BLaER1 (cell line): ENCODE measurements at regions not wholly inside any gene's neighbourhood (a gene's known extent, or its start where the extent isn't known, plus 50 kb on each side); places are given as distances from the start of the nearest gene placed in this dataset.

Experiments
- H3K27ac ChIP-seq: shearing (Covaris generic); formaldehyde crosslinking; 2 replicates; pipeline ENCODE4 v1.8.1; 2022
- H3K27me3 ChIP-seq: shearing (Covaris generic); formaldehyde crosslinking; 2 replicates; pipeline ENCODE4 v1.8.1; 2022
- H3K36me3 ChIP-seq: shearing (Covaris generic); formaldehyde crosslinking; 2 replicates; pipeline ENCODE4 v1.8.1; 2022
- H3K4me1 ChIP-seq: shearing (Covaris generic); formaldehyde crosslinking; 2 replicates; pipeline ENCODE4 v1.8.1; 2022
- H3K4me2 ChIP-seq: shearing (Covaris generic); formaldehyde crosslinking; 2 replicates; pipeline ENCODE4 v1.8.1; 2022
- H3K4me3 ChIP-seq: shearing (Covaris generic); formaldehyde crosslinking; 2 replicates; pipeline ENCODE4 v1.8.1; 2022
- H3K9ac ChIP-seq: shearing (Covaris generic); formaldehyde crosslinking; 2 replicates; pipeline ENCODE4 v1.8.1; 2022
- H3K9me3 ChIP-seq: shearing (Covaris generic); formaldehyde crosslinking; 2 replicates; pipeline ENCODE4 v1.8.1; 2022
- H4K20me1 ChIP-seq: shearing (Covaris generic); formaldehyde crosslinking; 2 replicates; pipeline ENCODE4 v1.8.1; 2022
- Cebpa-rat ChIP-seq: shearing (Covaris generic); IDR thresholded peaks from 2 replicates; pipeline ENCODE4 v1.8.1; 2022

DNA sequence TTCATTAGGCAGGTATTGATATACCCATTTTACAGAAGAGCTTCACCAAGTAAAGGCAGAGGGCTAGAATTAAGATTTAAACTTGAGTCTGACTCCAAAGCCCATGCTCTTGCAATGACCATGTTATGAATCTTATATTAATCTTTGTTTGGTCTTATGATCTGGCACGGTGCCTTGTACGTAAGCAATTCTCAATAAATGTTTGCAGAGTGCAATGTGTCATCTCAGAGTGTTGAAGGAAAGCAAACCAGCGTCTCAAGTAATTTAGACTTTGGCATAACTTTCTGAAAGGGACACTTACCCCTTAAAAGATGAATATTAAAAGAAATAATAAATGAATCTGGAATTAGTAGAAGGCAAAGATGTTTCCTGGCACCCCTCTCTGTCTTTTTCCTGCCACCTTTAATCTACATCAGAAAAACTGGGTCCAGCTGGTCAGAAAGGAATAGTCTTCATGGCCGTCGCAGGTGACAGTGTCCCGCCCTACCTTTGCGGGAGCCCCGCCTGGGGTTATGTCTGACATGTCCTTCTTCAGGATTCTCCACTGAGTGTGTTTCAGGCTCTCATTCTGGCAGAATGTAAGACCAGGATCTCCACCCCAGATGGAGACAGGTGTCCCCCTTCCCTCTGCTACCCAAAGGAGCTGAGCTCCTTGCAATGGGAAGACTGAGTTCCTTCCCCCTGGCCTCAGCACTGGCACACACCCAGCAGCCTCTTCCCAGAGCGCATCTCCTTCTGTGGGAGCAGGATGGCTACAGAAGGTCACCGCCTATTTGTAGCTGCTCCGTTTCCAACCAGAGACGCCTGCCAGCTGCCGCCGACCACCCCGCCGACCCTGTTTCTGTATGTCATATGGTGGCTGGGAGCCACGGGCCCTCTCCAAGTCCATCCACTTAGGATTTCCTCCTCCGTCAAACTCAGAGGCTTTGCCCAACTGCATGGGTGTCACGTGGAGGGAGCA lies 266.3 kb upstream of the ECI2 start:
- H3K27me3 ChIP-seq, result no peaks in the 10 kb centered on the region
- H3K4me1 ChIP-seq, result peaks cover 5% of the 10 kb centered on the region; the same call in 1 of the 2 replicates
- H3K4me2 ChIP-seq, result no peak overlapping the region
- no peak overlapping the region for H3K9ac ChIP-seq
- no peaks in the 10 kb centered on the region for H4K20me1 ChIP-seq
- TF ChIP-seq Cebpa-rat, result no peak
- H3K9me3 ChIP-seq, result peaks cover 9% of the 10 kb centered on the region
- no peaks in the 10 kb centered on the region for H3K36me3 ChIP-seq
- H3K4me3 ChIP-seq, result no peak overlapping the region
- H3K27ac ChIP-seq, result no peak overlapping the region

DNA sequence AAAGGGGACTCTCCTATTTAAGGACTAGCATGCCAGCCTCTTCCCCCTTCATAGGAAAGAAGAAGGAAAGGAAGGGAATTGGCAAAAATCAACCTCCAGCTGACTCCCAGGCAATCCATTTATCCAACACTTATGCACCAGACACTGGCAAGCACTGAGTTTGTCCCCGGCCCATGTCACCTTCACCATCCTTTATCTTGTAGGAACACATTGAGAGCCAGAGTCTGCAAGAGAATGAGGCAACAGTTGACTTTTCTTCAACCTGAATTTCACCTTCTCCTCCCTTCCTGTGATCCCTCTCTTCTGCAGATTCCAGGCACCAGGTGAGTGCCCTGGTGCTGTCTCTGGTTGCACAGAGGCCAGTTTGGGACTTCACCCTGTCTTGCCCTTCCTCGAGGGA lies 264.3 kb upstream of the ECI2 start:
- H4K20me1 ChIP-seq, result no peaks in the 10 kb centered on the region
- no peak overlapping the region for H3K4me2 ChIP-seq
- no peak overlapping the region for H3K9ac ChIP-seq
- H3K36me3 ChIP-seq, result no peaks in the 10 kb centered on the region
- no peaks in the 10 kb centered on the region for H3K4me1 ChIP-seq
- no peaks in the 10 kb centered on the region for H3K9me3 ChIP-seq
- H3K27me3 ChIP-seq, result no peaks in the 10 kb centered on the region
- TF ChIP-seq Cebpa-rat, result no peak
- H3K27ac ChIP-seq, result no peak overlapping the region
- H3K4me3 ChIP-seq, result no peak overlapping the region

- Histone ChIP-seq H3K9ac (no peak overlapping the region), H4K20me1 (no peaks in the 10 kb centered on the region), H3K4me1 (no peaks in the 10 kb centered on the region), H3K4me3 (no peak overlapping the region), H3K27me3 (no peaks in the 10 kb centered on the region), H3K4me2 (no peak overlapping the region), H3K27ac (no peak overlapping the region), H3K36me3 (no peaks in the 10 kb centered on the region), H3K9me3 (no peaks in the 10 kb centered on the region)
- TF ChIP-seq Cebpa-rat, result no peak
Observed at GRCh38 chr6:4398791-4399190, 263.4 kb upstream of the ECI2 start.

DNA sequence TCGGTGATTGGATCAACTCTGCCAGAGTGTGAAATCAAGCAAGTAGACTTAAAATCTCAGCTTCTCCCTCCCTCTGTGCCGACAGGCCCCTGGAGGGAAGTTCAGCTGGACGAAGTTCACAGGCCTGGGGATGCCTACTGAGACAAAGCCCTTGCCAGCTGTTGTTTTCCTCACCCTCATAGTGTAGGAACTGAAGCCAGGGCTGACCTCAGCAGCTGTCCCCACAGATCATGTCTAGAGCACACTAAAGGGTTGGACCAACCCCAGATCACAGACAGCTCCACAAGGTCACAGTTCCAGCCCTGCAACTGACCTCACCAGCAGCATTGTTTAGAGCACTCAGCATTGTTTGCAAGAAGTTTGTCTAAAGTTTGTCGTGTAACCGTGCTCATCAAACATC lies 261.9 kb upstream of the ECI2 start:
- no peaks in the 10 kb centered on the region for H3K27me3 ChIP-seq
- no peak overlapping the region for H3K4me3 ChIP-seq

DNA sequence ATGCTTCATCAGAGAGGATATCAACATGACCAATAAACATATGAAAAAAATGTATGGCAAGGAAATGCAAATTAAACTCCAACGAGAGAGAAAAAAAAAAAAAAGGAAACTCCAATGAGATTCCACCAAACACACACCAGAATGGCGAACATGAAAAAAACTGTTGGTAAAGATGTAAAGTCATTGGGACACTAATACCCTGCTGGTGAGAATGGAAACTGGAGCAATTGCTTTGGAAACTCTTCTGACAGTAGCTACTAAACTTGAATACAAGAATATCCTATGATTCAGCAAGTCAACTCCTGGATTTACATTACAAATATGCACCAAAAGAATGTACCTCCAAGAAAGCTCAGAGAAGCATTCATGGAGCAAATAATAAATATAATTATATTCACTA lies 260.7 kb upstream of the ECI2 start:
- H3K4me2 ChIP-seq, result no peak overlapping the region

More for the DNA sequence above, 261.9 kb upstream of the ECI2 start:
- Histone ChIP-seq H3K4me1 (no peaks in the 10 kb centered on the region), H3K9me3 (no peaks in the 10 kb centered on the region), H3K27ac (no peak overlapping the region), H3K36me3 (no peaks in the 10 kb centered on the region), H4K20me1 (no peaks in the 10 kb centered on the region), H3K4me2 (no peak overlapping the region), H3K9ac (no peak overlapping the region)
- no peak for TF ChIP-seq Cebpa-rat

GRCh38 chr6:4395386-4395785 lies 260.0 kb upstream of the ECI2 start:
- Histone ChIP-seq H3K9ac (no peak overlapping the region), H3K36me3 (no peaks in the 10 kb centered on the region), H3K4me2 (no peak overlapping the region), H3K4me3 (no peak overlapping the region), H3K4me1 (no peaks in the 10 kb centered on the region), H4K20me1 (no peaks in the 10 kb centered on the region), H3K27ac (no peak overlapping the region), H3K27me3 (no peaks in the 10 kb centered on the region), H3K9me3 (no peaks in the 10 kb centered on the region)
- TF ChIP-seq Cebpa-rat, result no peak

More for the DNA sequence above, 260.7 kb upstream of the ECI2 start:
- Histone ChIP-seq H3K36me3 (no peaks in the 10 kb centered on the region), H4K20me1 (no peaks in the 10 kb centered on the region), H3K4me3 (no peak overlapping the region), H3K9me3 (no peaks in the 10 kb centered on the region), H3K27me3 (no peaks in the 10 kb centered on the region), H3K4me1 (no peaks in the 10 kb centered on the region), H3K27ac (no peak overlapping the region), H3K9ac (no peak overlapping the region)
- no peak for TF ChIP-seq Cebpa-rat

DNA sequence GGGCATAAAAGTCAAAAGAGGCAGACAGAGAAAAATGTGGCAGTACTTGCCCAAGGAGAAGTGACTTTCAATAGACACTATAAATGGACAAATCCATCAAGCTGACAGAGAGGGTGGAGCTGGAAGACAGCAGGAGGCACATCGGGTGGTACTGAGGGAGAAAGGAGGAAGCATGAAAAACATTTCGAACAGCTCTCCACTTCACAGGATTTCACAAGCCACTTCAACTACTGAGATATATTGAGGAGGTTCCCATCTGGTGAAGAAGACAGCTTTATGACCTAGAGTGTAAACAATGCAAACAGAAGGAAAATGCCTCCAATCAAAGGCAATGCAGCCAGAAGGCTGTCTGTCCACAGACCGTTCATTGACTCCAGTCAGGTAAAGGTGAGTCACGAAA lies 259.4 kb upstream of the ECI2 start:
- Histone ChIP-seq H3K4me1 (no peaks in the 10 kb centered on the region), H3K9me3 (no peaks in the 10 kb centered on the region), H3K36me3 (no peaks in the 10 kb centered on the region), H3K4me3 (no peak overlapping the region), H3K4me2 (no peak overlapping the region), H3K9ac (no peak overlapping the region), H3K27me3 (no peaks in the 10 kb centered on the region), H4K20me1 (no peaks in the 10 kb centered on the region), H3K27ac (no peak overlapping the region)
- TF ChIP-seq Cebpa-rat, result no peak

DNA sequence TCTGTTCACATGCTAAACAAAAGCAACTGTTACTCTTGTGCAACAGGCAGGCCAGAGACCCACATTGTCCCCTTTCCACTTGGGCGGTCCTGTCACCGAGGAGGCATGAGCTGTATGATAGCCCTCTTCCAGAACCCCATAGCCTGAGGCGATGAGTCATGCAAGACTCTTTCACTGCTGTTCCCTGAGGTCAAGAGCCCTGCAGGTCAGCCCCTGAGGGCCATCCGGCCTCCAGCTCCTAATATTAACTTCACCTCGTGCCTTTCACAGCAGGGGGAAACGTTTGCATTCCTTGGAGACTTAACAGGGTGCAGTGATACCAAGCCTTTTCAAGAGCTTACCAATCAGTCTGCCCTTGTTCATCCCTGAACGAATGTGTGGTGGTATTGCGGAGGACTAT lies 253.3 kb upstream of the ECI2 start:
- no peak overlapping the region for H3K27ac ChIP-seq
- no peak for TF ChIP-seq Cebpa-rat

GRCh38 chr6:4384656-4385055 lies 249.3 kb upstream of the ECI2 start:
- Histone ChIP-seq H3K9me3 (peaks cover 37% of the 10 kb centered on the region), H3K27me3 (no peaks in the 10 kb centered on the region), H3K27ac (no peak overlapping the region), H3K4me2 (no peak overlapping the region), H3K4me3 (no peak overlapping the region), H3K4me1 (no peaks in the 10 kb centered on the region), H4K20me1 (no peaks in the 10 kb centered on the region), H3K9ac (no peak overlapping the region), H3K36me3 (no peaks in the 10 kb centered on the region)
- TF ChIP-seq Cebpa-rat, result no peak

More for the DNA sequence above, 253.3 kb upstream of the ECI2 start:
- H3K9ac ChIP-seq, result no peak overlapping the region
- no peaks in the 10 kb centered on the region for H3K27me3 ChIP-seq
- no peak overlapping the region for H3K4me3 ChIP-seq
- no peaks in the 10 kb centered on the region for H4K20me1 ChIP-seq
- no peaks in the 10 kb centered on the region for H3K4me1 ChIP-seq
- H3K4me2 ChIP-seq, result no peak overlapping the region
- H3K36me3 ChIP-seq, result no peaks in the 10 kb centered on the region
- peaks cover 22% of the 10 kb centered on the region for H3K9me3 ChIP-seq

DNA sequence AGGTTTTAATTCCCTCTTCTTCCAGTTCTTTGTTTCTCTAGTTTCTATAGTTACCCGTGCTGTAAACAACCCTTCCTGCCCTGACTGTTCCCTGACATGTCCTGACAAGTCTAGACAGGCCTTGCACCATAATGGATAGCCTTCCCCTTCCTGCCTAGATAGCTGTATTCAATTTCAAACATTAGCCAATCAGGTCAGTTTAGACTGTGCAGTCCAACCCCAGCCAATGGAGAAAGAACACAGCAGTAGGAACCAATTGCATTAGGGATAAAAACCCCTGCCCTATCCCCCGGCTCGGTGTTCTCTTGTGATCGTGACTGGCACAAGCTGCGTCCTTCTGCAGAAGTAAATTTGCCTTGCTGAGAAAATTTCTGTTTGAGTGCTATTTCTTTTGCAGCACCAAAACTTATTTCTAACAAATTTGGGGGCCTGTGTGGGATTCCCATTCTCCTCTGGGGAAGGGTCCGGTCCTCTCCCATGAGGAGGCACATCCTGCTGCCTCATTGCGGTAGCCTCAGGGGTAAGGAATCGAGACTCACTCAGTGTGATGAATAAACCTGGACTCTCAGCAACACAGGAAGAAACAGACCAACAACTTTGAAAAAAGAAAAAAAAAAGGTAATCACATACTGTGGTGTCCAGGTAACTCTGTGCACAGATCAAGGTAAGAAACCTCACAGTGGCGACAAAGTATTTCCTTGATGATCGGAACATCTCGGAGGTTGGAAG lies 248.7 kb upstream of the ECI2 start:
- peak overlapping the region; percentile 3; the same call in 1 of the 2 replicates for H3K4me3 ChIP-seq
- no peak overlapping the region for H3K4me2 ChIP-seq
- H3K9me3 ChIP-seq, result peaks cover 37% of the 10 kb centered on the region
- H3K4me1 ChIP-seq, result no peaks in the 10 kb centered on the region
- TF ChIP-seq Cebpa-rat, result no peak
- H3K9ac ChIP-seq, result no peak overlapping the region
- no peak overlapping the region for H3K27ac ChIP-seq
- no peaks in the 10 kb centered on the region for H3K27me3 ChIP-seq
- no peaks in the 10 kb centered on the region for H4K20me1 ChIP-seq
- no peaks in the 10 kb centered on the region for H3K36me3 ChIP-seq
